ENCODE measurements at regions not wholly inside any gene's neighbourhood (a gene's known extent, or its start where the extent isn't known, plus 50 kb on each side); places are given as distances from the start of the nearest gene placed in this dataset.

GRCh38 chr13:79241697-79242096, 164.4 kb downstream of the RBM26 start:
- Histone ChIP-seq H4K20me1 (ENCODE audit: insufficient read depth, low read length) (no peaks in the 10 kb centered on the region), H3K9ac (ENCODE audit: insufficient read depth, low read length, poor library complexity, severe bottlenecking) (no peak overlapping the region), H3K27ac (ENCODE audit: low read depth in 1 of 2, low read length in 2 of 2) (no peak overlapping the region), H3K36me3 (replicated peaks in 1 of 2; ENCODE audit: control insufficient read depth in 1 of 2, insufficient read depth in 2 of 2, low read length in 2 of 2) (no peaks in the 10 kb centered on the region), H3K4me1 (ENCODE audit: control insufficient read depth in 1 of 2, insufficient read depth in 2 of 2, low read length in 2 of 2) (no peaks in the 10 kb centered on the region), H3K79me2 (ENCODE audit: insufficient read depth, low read length) (no peaks in the 10 kb centered on the region), H3K4me3 (replicated peaks in 1 of 3; ENCODE audit: low read depth in 2 of 3, low read length in 3 of 3) (no peak overlapping the region), H2AFZ (ENCODE audit: insufficient read depth, low read depth, low read length, poor library complexity, severe bottlenecking) (no peak overlapping the region), H3K9me3 (replicated peaks in 1 of 2; ENCODE audit: control insufficient read depth in 1 of 2, insufficient read depth in 1 of 2, low read length in 2 of 2) (no peaks in the 10 kb centered on the region), H3K4me2 (replicated peaks; ENCODE audit: extremely low read depth, low read length, poor library complexity, severe bottlenecking) (no peak overlapping the region), H3K27me3 (ENCODE audit: control insufficient read depth in 2 of 2, insufficient read depth in 2 of 2, low read length in 2 of 2) (no peaks in the 10 kb centered on the region)
- DNase-seq: no peak
- Mint-ChIP-seq H3K27ac (no peak overlapping the region), H3K27me3 (ENCODE audit: low read depth in 3 of 3) (peaks cover 0 to 12% (median 5%) of the 10 kb centered on the region in 3 donors), H3K4me1 (peaks cover 7% of the 10 kb centered on the region), H3K36me3 (no peaks in the 10 kb centered on the region), H3K4me3 (no peak overlapping the region), H3K9me3 (peaks cover 0 to 5% (median 0%) of the 10 kb centered on the region in 7 donors)
- intact Hi-C loops (cut with micrococcal nuclease): no loop called here
- 85% methylated on average over 1 of the region's 4 CpGs for WGBS (ENCODE audit: insufficient coverage)
- TF ChIP-seq CTCF (IDR thresholded peaks at IDR 0.05): no peak

- no peak overlapping the region for H3K4me3 Mint-ChIP-seq
- no peak overlapping the region for H3K27ac Mint-ChIP-seq
- H3K4me1 ChIP-seq (ENCODE audit: control insufficient read depth in 1 of 2, insufficient read depth in 2 of 2, low read length in 2 of 2): no peaks in the 10 kb centered on the region
- H3K9ac ChIP-seq (ENCODE audit: insufficient read depth, low read length, poor library complexity, severe bottlenecking): no peak overlapping the region
- intact Hi-C loops (cut with micrococcal nuclease): no loop called here
- no peaks in the 10 kb centered on the region for H3K9me3 ChIP-seq (replicated peaks in 1 of 2; ENCODE audit: control insufficient read depth in 1 of 2, insufficient read depth in 1 of 2, low read length in 2 of 2)
- peaks cover 0 to 14% (median 6%) of the 10 kb centered on the region in 7 donors for H3K9me3 Mint-ChIP-seq
- H3K36me3 ChIP-seq (replicated peaks in 1 of 2; ENCODE audit: control insufficient read depth in 1 of 2, insufficient read depth in 2 of 2, low read length in 2 of 2): no peaks in the 10 kb centered on the region
- H3K27me3 Mint-ChIP-seq (ENCODE audit: low read depth in 3 of 3): peaks cover 0 to 8% (median 5%) of the 10 kb centered on the region in 3 donors
- H4K20me1 ChIP-seq (ENCODE audit: insufficient read depth, low read length): no peaks in the 10 kb centered on the region
- H2AFZ ChIP-seq (ENCODE audit: insufficient read depth, low read depth, low read length, poor library complexity, severe bottlenecking): no peak overlapping the region
- peaks cover 7% of the 10 kb centered on the region for H3K4me1 Mint-ChIP-seq
- no peak overlapping the region for H3K27ac ChIP-seq (ENCODE audit: low read depth in 1 of 2, low read length in 2 of 2)
- H3K36me3 Mint-ChIP-seq: no peaks in the 10 kb centered on the region
- no peak overlapping the region for H3K4me2 ChIP-seq (replicated peaks; ENCODE audit: extremely low read depth, low read length, poor library complexity, severe bottlenecking)
- H3K27me3 ChIP-seq (ENCODE audit: control insufficient read depth in 2 of 2, insufficient read depth in 2 of 2, low read length in 2 of 2): no peaks in the 10 kb centered on the region
- WGBS (ENCODE audit: insufficient coverage): no CpG with 5 or more reads among the region's 4 CpGs
- no peak for TF ChIP-seq CTCF (IDR thresholded peaks at IDR 0.05)
- DNase-seq: no peak
- no peak overlapping the region for H3K4me3 ChIP-seq (replicated peaks in 1 of 3; ENCODE audit: low read depth in 2 of 3, low read length in 3 of 3)
- no peaks in the 10 kb centered on the region for H3K79me2 ChIP-seq (ENCODE audit: insufficient read depth, low read length)
Observed at GRCh38 chr13:79237981-79238380, 168.1 kb downstream of the RBM26 start.

Data from CD14-positive monocyte (primary cell).